ENCODE measurements at regions not wholly inside any gene's neighbourhood (a gene's known extent, or its start where the extent isn't known, plus 50 kb on each side); places are given as distances from the start of the nearest gene placed in this dataset.

- TF ChIP-seq CTCF (IDR thresholded peaks at IDR 0.05), result no peak
- no peak for TF ChIP-seq POLR2AphosphoS5 (IDR thresholded peaks at IDR 0.05)
- TF ChIP-seq POLR2A (IDR thresholded peaks at IDR 0.05), result no peak
These were observed 187.8 kb upstream of the FSHR start for GRCh38 chr2:49342156-49342555.

All from stomach (tissue), 4 donors.